Activated CD4-positive, CD25-positive, alpha-beta regulatory T cell (primary cell): ENCODE measurements at regions not wholly inside any gene's neighbourhood (a gene's known extent, or its start where the extent isn't known, plus 50 kb on each side); places are given as distances from the start of the nearest gene placed in this dataset.

Experiments used
- DNase-seq, 4 experiments: peaks; one replicate each; lab custom pipeline; 2025; lab: John Stamatoyannopoulos, UW

DNA sequence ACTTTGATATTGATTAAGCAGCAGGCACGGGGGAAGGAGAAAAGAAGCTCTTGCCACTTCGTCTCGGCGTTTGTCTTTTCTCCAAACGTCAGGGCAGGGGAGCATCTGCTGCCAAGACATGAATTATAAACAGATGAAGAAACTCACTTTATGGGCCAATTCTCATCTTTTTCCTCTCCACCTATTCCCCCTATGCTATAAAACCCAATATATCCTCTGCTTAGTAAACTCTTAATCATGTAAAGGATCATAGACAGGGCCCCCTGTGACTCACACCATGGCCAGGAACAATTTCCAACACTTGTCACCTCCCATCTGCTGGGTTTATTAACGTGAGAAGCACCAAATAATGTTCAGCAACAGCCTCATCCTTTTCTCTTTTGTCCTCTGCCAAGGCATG is 1092.1 kb upstream of the TMEM132C start:
- no peak for DNase-seq

DNA sequence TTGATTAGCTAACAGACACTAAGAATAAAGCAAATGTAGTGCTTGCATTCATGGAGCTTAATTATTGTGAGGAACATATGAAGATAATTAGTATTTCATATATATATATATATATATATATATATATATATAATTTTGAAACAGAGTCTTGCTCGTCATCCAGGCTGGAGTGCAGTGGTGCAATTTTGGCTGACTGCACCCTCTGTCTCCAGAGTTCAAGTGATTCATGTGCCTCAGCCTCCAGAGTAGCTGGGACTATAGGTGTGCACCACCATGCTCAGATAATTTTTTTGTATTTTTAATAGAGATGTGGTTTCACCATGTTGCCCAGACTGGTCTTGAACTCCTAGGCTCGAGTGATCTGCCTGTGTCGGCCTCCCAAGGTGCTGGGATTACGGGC is 1091.6 kb upstream of the TMEM132C start:
- no peak for DNase-seq

DNA sequence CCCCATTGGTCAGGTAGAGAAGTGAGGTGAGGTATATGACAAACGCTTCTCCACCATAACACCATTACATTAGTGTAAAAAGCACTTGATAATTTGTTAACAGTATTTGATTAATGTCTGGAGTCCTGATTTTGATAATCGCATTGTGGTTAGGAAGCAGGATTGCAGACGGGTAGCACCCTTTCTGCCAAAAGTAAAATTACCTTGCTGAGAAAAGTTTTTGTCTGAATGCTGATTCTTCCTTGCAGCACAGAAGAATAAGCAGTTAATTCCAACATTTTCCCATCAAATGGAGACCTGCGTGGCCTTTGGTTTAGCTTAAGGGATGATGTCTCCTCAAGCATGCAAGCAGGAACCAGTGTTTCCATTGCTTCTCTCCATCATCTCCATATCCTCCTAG is 1090.2 kb upstream of the TMEM132C start:
- no peak for DNase-seq

DNA sequence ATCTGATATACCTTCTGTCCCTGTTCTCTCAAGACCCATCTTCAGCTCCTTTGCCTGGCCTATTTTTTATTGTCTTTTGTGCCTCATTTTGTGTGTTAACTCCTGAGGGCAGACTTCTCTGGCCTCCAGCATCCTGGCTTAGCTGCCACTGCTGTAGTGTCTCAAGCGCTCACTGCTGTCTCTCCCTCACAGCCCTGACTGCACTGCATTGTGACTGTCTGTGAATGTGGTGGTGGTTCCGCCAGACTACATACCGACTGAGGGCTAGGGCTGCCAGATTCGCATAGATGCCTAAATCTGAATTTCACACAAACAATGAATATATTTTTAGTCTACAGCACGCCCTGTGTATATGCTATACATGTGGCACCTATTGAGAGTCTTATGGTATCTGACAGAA is 1088.9 kb upstream of the TMEM132C start:
- no peak for DNase-seq

DNA sequence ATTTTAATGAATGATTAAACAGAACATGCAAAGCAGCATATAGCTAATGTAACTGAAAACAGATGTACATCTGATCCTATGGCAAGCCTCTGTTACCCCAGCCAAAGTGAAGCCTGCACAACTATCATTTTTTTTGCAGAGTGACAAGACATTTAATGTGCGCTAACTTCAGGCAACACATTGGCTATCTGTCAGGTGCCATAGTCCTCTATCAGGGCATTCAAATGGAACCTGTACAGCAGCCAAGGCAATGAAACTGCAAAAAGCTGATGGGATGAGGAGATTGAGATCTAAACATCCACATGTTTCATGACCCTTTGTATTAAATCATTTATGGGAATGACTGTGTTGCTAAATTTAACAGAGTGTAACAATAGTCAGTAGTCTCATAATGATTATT is 1088.5 kb upstream of the TMEM132C start:
- DNase-seq: no peak

DNA sequence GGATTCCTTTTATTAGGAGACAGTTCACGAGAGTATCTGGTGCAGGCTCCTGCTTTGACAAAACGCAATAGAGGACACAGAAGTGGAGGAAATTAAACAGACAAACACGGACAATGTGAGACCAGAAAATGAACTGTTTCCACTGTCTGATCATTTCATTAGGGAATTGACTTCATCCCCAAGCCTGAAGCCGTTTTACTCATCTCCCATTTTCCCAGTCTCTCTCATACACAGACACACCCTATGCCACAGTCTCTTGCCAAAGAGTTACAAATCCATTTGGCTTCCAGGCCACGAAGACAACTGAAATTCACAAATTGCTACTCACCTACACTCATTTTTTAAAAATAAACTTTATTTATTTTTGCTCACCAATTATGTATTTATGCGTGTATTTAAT is 1087.8 kb upstream of the TMEM132C start:
- DNase-seq: no peak

DNA sequence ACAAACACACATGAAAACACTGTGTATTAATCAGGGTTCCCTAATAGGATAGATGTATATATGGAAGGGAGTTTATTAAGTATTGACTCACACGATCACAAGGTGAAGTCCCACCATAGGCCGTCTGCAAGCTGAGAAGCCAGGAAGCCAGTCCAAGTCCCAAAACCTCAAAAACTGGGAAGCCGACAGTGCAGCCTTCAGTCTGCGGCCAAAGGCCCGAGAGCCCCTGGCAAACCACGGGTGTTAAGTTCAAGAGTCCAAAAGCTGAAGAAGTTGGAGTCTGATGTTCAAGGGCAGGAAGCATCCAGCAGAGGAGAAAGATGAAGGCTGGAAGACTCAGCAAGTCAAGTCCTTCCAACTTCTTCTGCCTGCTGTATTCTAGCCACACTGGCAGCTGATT is 1085.0 kb upstream of the TMEM132C start:
- no peak for DNase-seq

DNA sequence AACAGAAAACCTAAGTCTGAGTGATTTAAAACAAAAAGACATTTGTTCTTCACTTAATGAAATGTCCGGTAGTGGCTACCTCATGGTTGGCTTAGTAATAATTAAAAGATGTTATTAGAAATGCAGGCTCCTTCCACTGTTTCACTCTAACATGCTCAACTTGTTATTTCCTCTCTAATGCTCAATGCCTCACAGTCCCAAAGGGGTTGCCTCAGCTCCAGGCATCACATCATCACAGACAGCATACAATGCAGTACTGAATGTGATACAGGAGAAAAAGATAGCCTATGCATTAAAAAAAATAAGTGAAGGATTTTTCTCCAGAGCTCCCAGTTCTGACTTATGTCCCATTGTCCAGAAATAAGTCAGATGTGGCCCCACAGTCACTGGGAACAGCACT is 1077.0 kb upstream of the TMEM132C start:
- no peak for DNase-seq

DNA sequence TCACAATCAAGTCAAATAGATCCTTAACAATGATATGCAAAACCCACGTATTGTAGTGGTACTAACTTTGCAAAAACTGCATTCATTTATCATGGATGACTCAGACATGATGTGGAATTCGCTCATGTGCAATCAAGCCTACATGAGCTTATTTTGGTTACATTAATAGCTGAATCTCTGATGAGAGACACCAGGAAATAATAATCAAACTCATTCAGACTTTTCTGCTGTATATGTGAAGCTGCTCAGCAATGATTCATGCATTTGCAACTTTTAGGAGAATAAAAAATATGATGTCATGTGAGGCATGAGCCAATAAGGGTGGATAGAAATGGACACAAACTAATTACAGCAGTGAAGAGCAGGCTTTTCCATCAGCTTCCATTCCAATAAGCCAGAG is 1075.8 kb upstream of the TMEM132C start:
- no peak for DNase-seq

DNA sequence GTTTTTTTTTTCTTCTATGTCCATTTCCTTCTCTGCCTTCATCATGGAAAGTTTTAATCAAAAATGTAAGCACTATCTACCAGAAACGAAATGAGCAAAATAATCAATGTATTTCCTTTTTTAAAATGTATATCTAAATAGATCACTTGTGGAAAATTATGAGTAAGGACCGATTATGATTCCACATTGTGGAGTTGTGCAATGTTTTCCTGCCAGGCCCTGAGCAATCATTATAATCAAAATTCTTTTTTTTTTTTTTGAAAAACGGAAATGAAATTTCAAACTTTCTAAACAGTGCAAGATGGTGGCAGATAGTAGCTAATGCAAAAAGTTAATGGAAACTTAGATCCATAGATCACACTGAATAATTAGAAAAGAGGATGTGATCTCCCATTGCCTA is 1074.6 kb upstream of the TMEM132C start:
- no peak for DNase-seq

DNA sequence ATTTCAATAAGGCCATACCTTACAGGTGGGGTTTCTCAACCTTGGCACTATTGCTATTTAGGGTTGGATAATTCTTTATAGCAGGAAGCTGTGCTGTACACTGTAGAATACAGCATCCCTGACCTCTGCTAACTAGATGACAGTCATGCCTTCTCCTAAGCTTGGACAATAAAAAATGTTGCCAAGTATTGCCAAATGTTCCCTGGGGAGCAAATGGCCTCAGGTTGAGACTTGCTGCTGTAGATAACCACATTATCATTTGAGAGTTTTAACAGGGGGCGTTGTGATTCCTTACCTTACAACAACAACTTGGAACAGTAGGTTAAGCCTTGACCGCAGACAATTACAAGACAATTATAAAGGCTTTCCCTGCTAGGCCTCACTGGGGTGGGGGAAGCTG is 1073.6 kb upstream of the TMEM132C start:
- DNase-seq: no peak

DNA sequence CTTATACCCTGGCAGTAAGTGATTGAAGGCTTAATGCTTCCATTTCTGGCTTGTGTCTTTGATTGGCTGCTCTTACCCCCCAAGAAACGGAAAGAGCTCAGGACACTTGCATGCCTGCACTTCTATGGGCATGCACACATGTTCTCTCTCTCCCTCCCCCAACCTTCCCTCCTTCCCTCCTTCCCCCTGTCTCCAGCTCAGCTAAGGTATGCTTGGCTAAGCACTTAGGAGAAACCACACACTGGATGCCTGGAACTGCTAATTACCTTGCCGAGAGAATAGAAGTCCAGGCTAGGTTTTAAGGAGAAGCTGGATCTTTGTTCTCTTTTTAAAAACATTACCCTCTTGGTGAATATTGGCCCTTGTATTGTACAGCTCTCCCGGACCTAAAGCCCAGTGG is 1072.8 kb upstream of the TMEM132C start:
- DNase-seq: no peak

DNA sequence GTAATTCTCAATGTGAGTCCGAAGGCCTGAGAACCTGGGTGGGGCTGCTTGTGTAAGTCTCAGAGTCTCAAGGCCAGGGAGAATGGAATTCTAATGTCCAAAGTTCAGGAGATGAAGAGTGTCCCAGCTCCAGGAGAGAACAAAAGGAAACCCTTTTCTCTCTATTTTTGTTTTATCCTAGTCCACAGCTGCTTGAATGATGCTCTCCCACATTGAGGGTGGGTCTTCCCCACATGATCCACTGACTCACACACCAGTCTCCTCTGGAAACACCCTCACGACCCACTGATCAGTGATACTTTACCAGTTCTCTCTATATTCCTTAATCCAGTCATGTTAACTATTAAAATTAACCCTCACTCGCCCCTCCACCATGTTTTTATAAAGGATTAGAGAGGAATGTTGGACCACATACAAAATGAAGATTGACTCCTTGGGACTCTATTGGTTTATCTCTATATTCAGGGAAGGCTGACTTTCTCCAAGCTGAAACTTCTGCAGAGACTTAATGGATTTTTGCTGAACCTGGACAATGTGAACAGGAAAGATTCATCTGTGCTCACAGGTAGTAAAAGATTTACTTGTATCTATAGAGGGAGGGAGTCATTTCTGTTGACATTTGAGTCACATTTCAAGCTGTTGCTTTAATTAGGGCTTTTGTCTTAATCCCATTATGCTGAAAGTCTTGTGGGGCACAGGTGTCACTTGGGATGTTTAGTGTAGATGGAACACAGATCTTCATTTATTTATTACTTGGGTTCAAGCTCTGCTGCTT is 1061.0 kb upstream of the TMEM132C start:
- no peak for DNase-seq

DNA sequence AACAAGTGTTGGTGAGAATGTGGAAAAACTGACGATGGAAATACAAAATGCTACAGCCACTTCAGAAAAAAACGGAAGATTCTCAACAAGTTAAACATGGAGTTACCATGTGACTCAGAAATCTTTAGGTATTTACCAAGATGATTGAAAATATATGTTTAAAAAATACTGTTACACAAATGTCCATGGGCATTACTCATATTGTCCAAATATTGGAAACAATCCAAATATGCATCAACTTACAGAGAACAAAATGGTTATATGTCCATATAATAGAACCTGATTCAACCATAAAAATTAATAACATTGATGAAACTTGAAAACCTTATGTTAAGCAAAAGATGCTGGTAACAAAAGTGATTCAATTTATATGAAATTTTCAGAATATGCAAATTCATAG is 1057.7 kb upstream of the TMEM132C start:
- DNase-seq: no peak

DNA sequence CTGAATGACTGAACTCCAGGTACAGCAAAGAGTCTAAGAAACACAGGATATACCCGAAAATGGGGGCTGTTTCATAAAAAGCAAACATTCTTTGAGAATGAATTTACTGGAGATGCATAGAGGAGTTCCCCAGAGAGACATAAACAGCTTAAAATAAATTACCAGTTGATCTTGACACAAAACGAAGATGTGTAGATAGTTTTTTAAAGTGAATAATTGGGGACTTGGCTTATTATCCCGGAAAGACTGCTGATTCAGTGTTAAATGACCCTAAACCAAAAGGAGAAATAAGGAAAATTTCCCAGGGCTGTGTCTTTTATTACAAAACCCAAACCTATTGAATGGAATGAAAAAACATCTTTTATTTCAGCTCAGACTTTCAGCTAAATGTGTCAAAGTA is 1052.8 kb upstream of the TMEM132C start:
- DNase-seq: no peak

DNA sequence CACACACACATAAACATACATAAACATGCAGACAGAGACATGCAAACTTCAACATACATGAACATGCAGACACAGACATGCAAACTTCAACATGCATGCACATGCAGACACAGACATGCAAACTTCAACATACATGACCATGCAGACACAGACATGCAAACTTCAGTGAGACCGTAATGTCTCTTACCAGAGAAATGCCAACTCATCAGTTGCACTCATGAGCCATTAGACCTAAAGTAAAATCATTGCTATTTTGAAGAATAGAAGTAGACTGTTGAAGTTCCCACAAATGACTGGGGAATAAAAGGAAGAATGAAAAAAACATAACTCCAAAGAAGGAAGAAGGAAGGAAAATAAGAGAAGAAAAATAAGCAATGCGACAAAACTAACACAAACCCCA is 1044.0 kb upstream of the TMEM132C start:
- DNase-seq: no peak

DNA sequence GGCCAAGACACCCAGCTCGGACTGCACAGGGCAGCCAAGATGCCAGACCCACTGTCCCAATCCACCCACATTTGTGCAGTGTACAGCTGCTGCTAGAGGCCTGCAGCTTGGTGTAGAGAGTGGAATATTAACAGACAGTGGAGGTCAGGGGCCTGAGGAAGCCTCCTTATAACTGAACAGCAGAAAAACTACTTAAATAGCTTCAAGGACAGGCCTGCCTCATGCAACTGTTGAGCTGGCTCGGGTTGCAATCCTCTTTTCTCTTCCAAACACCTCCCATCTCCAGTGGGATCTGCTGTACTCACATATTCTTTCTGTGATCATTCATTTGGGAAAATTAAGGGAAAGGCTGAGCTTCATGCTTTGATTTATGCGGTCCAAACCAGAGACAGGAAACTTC is 1043.2 kb upstream of the TMEM132C start:
- DNase-seq: no peak

DNA sequence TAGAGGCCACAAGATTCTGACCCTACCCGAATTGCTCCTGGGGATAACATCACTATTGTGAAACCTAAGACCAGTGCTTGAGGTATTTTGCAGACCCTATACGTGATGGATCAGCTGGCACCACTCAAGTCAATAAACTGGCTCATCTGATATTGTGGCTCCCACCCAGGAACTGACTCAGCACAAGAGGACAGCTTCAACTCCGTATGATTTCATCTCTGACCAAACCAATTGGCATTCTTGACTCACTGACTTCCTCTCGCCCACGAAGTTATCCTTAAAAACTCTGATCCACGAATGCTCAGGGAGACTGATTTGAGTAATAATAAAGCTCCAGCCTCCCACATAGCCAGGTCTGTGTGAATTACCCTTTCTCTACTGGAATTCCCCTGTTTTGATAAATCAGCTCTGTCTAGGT is 1036.1 kb upstream of the TMEM132C start:
- DNase-seq: no peak

DNA sequence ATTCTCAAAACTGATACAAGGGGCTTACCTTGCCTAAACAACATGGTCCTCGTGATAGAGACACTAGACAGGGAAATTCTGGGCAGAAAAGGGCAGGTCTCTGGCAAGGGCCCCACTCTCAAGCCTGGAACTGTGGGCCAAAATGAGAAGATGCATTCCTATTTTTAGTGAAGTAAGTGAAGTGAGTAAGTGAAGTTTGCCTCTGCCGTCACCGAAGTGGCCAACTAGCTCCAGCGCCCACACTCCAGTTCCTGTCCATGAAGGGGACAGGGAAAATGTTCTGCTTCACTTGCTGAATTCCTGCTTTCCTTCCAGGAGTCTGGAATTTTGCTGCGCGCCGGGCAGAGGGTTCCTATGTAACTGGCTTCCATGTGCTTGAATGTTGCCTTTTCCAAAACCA is 1035.6 kb upstream of the TMEM132C start:
- no peak for DNase-seq

DNA sequence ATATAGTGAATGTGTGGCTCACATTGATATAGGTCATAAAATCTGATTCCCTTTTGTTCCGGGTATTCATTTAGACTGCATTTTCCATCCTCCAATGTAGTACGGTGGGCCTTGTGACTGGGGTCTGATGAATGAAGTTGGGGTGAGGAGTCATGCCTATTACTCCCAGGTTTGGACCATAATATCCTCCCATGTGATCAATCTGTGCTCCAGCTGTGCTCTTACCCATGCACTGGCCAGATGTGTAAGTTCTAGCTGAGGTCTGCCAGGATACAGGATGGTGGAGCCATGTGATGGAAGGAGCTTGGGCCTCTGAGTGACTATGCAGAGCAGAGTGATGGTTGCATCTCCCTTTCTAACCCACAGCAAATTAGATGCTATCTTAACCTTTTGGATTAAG is 1034.0 kb upstream of the TMEM132C start:
- DNase-seq: no peak

DNA sequence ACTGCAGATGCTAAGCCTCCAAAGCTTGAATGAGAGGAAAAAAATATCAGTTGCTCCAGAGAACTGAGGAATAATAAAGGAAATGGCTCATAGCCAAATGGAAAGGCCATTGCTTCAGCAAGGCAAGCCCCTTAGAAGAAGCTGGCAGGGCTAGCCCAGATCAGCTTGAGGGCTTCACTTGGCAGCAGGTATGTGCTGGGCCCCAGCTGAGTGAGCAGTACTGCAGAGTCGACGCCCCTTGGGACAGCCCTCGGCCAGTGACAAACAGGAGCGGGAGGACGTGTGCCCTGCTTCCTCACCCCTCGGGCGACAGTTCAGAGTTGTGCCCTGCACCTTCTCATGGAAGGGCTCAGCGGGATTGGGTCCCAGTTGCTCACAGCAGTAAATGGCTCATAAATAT is 1031.2 kb upstream of the TMEM132C start:
- DNase-seq: no peak

DNA sequence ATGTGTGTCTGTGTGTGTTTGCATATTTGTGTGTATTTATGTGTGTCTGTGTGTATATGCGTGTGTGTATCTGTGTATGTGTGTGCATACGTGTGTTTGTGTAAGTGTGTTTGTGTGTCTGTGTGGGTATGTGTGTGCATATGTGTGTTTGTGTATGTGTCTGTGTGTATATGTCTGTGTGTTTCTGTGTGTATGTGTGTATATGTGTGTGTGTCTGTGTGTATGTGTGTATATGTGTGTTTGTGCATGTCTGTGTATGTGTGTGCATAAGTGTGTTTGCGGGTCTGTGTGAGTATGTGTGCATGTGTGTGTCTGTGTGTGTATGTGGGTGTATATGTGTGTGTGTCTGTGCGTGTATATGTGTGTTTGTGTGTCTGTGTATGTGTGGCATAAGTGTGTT is 1030.5 kb upstream of the TMEM132C start:
- no peak for DNase-seq

DNA sequence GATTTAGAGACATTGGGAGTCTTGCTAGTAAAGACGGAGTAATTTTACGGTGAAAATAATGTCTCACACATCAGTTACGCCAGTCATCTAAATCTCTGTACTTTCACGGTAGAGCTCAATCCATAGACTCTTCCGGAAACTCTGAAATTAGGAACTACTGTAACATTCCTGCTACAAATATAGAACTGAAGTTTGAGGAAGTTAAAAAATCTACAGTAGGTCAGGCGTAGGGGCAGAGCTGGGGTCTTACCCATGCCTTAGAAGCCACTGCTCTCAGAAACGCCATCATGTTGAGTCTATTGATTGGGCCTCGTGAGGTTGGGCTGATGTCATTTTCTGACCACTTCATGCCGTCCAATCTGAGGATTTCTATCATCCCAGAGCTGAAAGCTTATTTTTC is 1029.8 kb upstream of the TMEM132C start:
- DNase-seq: no peak

DNA sequence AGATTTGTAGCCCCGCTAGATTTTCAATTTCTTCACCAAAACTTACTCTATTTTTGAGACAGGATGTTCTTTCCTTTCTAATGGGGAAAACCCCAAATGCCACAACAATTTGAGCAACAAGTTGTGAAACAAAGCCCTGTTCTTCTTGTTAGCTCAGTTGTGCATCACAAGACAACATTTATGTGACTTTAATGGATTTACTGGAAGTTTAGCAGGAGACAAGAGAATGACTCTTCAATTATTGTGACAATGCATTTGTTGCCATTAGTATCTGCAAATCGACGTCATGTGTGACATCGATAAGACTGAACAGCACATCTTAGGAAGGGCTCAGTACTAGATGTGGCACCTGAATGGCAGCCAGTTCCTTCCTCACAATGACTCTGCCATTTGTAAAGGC is 1028.9 kb upstream of the TMEM132C start:
- no peak for DNase-seq

DNA sequence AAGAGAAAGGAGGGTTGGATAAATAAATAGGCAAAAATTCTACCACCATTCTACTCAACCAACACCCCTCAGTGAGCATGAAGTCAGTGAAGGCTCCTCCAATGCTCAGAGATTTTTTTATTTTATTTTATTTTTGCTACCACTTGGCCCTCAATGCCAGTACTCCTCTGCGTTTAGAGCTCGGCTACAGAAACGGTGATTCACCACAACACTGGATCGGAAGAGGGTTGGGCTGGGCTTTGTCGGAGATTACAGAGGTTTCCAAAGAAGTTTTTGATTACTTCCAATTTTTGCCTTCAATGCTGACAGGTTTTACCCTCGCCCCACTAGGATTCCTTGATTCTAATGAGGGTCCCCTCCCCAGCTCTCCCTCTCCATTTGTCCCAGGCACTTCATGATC is 1027.2 kb upstream of the TMEM132C start:
- no peak for DNase-seq
